Effector memory CD8-positive, alpha-beta T cell (primary cell): ENCODE measurements at regions not wholly inside any gene's neighbourhood (a gene's known extent, or its start where the extent isn't known, plus 50 kb on each side); places are given as distances from the start of the nearest gene placed in this dataset.
"Not testable (repeated sequence)": the region's sequence is repeated elsewhere in the genome, so short reads cannot be mapped to it uniquely, and the experiment has no call there.

Source experiments
- ATAC-seq: fragments of 150-1000 bp; cut with Tn5 transposase; replicated peaks from 2 replicates; pipeline ENCODE4 v1.10.0; 2021; ENCODE audit warnings: mild to moderate bottlenecking, moderate library complexity
- DNase-seq, 3 experiments: peaks; one replicate each; pipeline ENCODE4 v3.0.0; 2021
- H3K27ac Mint-ChIP-seq, 2 donors: one replicate each; pipeline ENCODE4 v1.8.0; 2022; ENCODE audit warnings: mild to moderate bottlenecking in 2 of 2, mixed read lengths in 2 of 2, moderate library complexity in 2 of 2
- H3K27me3 Mint-ChIP-seq, 2 donors: one replicate each; pipeline ENCODE4 v1.8.0; 2022; ENCODE audit warnings: mixed read lengths in 2 of 2
- H3K36me3 Mint-ChIP-seq: one replicate; pipeline ENCODE4 v1.8.0; 2022; ENCODE audit warnings: mild to moderate bottlenecking, moderate library complexity, mixed read lengths; ENCODE audit not compliant: insufficient read depth
- H3K4me1 Mint-ChIP-seq, 2 donors: one replicate each; pipeline ENCODE4 v1.8.0; 2022; ENCODE audit warnings: low read depth in 2 of 2, mixed read lengths in 2 of 2
- H3K4me3 Mint-ChIP-seq, 2 donors: one replicate each; pipeline ENCODE4 v1.8.0; 2022; ENCODE audit warnings: mild to moderate bottlenecking in 2 of 2, mixed read lengths in 2 of 2, moderate library complexity in 2 of 2
- H3K9me3 Mint-ChIP-seq, 2 donors: one replicate each; pipeline ENCODE4 v1.8.0; 2022; ENCODE audit warnings: mixed read lengths in 2 of 2

DNA sequence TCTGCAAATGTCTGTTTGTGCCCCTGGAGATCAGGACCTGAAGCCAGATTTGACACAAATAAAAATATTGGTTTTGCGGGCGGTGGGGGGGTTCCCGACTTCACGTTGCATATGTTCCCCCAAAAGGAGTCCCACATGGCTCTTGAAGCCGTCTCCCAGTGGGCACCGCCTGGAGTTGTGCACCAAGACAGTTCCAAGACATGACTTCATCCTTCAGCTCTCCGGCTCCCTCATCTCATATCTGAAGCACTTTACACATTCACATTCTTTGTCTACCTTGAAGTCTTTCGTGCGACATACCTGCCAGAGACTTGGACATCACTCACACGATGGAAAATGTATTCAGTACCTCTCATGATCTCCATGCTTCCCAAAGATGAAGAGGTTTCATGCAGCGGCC is 362.8 kb upstream of the FOXK1 start:
- ATAC-seq (no peak), DNase-seq (no peak)
- Mint-ChIP-seq H3K27ac (no peak overlapping the region), H3K27me3 (no peaks in the 10 kb centered on the region), H3K36me3 (no peaks in the 10 kb centered on the region), H3K4me3 (no peak overlapping the region), H3K4me1 (no peaks in the 10 kb centered on the region), H3K9me3 (peaks cover 0 to 6% of the 10 kb centered on the region in 2 donors)

DNA sequence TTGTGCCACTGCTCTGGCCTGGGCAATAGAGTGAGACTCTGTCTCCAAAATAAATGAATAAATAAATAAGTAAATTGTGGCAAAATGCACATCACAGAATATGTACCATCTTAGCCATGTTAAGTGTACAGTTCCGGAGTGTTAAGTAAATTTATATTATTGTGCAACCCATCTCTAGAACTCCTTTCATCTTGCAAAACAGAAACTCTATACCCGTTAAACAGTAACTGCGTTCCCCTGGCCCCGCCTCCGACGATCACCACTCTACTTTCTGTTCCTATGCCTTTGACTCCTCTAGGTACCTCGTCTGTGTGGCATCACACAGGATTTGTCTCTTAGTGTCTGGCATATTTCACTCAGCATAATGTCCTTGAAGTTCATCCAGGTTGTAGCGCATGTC is 356.4 kb upstream of the FOXK1 start:
- H3K4me3 Mint-ChIP-seq, result no peak overlapping the region
- no peaks in the 10 kb centered on the region for H3K4me1 Mint-ChIP-seq
- H3K27ac Mint-ChIP-seq, result no peak overlapping the region
- H3K36me3 Mint-ChIP-seq, result peaks cover 5% of the 10 kb centered on the region
- no peaks in the 10 kb centered on the region for H3K9me3 Mint-ChIP-seq
- H3K27me3 Mint-ChIP-seq, result peaks cover 0 to 7% of the 10 kb centered on the region in 2 donors
- no peak for DNase-seq
- ATAC-seq, result no peak

DNA sequence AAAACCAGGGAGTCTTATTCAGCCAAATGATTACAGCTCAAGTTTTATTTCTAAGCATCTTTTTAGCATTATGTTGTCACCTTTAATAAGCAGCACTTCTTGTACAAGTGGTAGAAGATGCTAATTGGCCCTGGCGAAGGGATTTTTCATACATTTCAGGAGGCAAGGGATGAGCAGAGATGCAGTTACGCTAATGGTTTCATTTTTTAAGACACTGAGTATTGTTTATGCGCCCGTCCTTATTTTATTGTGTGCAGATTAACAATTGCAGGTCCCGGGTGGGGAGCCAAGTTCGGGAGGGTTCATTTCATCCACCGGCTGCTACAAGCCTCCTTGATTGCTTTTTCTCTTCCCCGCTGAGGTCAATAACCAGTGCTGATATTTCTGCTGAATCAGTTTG is 350.4 kb upstream of the FOXK1 start:
- H3K4me3 Mint-ChIP-seq, result no peak overlapping the region
- H3K9me3 Mint-ChIP-seq, result no peaks in the 10 kb centered on the region
- DNase-seq (no peak), ATAC-seq (no peak)
- H3K27ac Mint-ChIP-seq, result no peak overlapping the region
- H3K36me3 Mint-ChIP-seq, result peaks cover 5% of the 10 kb centered on the region
- H3K4me1 Mint-ChIP-seq, result no peaks in the 10 kb centered on the region
- H3K27me3 Mint-ChIP-seq, result peaks cover 0 to 15% of the 10 kb centered on the region in 2 donors

DNA sequence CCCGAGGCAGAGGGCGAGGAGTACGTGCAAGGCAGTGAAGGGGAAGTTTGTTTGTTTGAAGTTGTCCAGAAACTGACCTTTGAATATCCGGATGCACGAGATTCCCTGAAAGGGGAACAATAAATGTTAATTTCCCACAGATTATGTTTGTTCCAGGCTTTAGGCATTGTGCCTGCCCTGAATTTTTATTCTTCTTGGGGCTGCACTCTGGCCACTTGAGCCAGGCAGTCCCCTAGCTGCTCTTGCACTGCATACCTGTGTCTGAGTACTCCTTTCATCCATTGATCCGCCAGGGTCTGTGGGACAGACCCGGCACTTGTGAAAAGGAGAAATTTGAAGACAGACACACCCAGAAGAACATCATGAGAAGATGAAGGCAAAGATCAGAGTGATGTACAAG is 343.5 kb upstream of the FOXK1 start:
- ATAC-seq (no peak), DNase-seq (no peak)
- Mint-ChIP-seq H3K27ac (no peak overlapping the region), H3K9me3 (no peaks in the 10 kb centered on the region), H3K36me3 (no peaks in the 10 kb centered on the region), H3K27me3 (peaks cover 14 to 21% of the 10 kb centered on the region in 2 donors), H3K4me3 (no peak overlapping the region), H3K4me1 (no peaks in the 10 kb centered on the region)

DNA sequence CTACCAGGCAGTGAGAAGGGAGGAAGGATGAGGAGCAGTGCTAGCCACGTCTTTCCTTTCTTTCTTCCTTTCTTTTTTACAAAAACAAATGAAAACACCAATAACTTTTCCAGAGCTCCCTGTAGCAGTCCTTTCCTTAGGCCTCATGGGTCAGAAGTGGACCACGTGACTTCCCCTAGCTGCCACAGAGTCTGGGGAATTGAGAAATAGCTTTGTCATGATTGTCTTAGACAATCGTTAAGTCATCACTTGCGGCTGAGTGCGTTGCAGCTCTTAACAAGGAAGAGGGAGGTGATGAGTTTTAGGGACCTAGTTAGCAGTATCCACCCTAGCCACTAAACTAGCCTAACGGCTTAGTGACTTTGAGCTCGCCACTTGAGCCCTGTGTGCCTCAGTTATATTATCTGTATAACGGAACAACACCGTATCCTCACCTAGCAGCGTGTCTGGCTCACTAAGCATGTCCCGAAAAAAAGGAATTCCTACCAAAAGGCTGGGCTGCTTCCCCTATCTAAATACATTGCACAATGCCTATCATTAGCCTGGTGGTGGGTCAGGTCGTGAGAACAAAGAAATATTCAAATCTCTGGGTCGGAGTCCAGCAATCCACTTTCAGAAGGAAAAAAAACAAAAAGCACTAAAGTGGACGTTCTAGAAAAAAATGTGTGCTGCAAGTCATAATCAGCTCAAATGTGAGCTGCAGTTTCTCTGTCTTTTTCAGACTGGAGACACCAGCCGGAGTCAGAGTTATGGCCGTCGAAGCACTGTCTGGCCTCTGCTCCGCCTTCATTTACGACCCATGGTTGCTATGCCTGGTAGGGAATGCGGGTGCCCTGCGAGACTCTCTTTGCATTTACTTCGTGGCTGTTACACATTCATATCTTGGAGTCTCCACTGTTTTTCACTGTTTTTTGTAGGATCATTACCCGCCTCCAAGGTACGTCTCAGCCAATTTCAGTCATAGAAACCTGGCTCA is 338.5 kb upstream of the FOXK1 start:
- Mint-ChIP-seq H3K4me1 (no peaks in the 10 kb centered on the region), H3K27ac (no peak overlapping the region), H3K36me3 (no peaks in the 10 kb centered on the region), H3K4me3 (no peak overlapping the region), H3K9me3 (peaks cover 4 to 10% of the 10 kb centered on the region in 2 donors), H3K27me3 (peaks cover 0 to 2% of the 10 kb centered on the region in 2 donors)
- no peak for DNase-seq
- ATAC-seq, result no peak

DNA sequence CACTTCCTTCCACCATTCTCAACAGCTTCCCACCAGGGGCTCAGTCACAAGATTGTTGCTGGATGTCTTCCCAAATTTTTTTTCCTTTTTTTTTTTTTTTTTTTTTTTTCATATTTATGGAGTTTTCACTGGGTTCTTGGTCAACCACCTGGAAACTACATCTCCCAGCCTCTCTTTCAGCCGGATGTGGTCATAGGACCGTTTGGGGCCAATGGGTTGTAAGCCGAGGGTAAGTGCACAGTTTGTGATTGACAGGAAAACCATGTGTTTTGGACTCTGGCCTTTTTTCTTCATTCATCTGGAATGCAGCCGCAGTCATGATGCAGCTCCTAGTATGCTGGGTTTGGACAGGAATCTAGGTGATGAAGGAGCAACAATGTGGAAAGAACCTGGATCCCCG is 337.1 kb upstream of the FOXK1 start:
- no peak for ATAC-seq
- H3K36me3 Mint-ChIP-seq, result no peaks in the 10 kb centered on the region

DNA sequence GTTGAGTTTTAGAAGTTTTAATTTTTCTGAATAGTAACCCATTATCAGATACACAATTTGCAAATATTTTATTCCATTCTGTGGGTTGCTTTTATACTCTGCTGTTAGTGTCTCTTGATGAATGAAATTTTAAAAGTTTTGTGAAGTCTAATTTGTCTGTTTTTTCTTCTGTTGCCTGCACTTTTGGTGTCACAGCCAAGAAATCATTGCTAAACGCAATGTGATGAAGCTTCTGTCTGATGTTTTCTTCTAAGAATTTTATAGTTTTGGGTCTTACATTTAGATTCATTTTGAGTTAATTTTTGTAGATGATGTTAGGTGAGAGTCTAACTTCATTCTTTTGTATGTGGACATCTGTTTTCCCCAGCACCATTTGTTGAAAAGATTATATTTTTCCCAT is 330.0 kb upstream of the FOXK1 start:
- Mint-ChIP-seq H3K36me3 (no peaks in the 10 kb centered on the region), H3K27me3 (peaks cover 0 to 19% of the 10 kb centered on the region in 2 donors), H3K4me1 (no peaks in the 10 kb centered on the region), H3K4me3 (no peak overlapping the region), H3K9me3 (no peaks in the 10 kb centered on the region), H3K27ac (no peak overlapping the region)
- ATAC-seq (no peak), DNase-seq (no peak)

More for the DNA sequence above, 337.1 kb upstream of the FOXK1 start:
- Mint-ChIP-seq H3K4me3 (no peak overlapping the region), H3K4me1 (no peaks in the 10 kb centered on the region), H3K27ac (no peak overlapping the region), H3K9me3 (peaks cover 4 to 10% of the 10 kb centered on the region in 2 donors), H3K27me3 (peaks cover 0 to 9% of the 10 kb centered on the region in 2 donors)
- no peak for DNase-seq

GRCh38 chr7:4361774-4362173 is 320.3 kb upstream of the FOXK1 start:
- H3K4me3 Mint-ChIP-seq, result no peak overlapping the region
- no peaks in the 10 kb centered on the region for H3K9me3 Mint-ChIP-seq
- H3K4me1 Mint-ChIP-seq, result no peaks in the 10 kb centered on the region
- ATAC-seq (no peak), DNase-seq (no peak)
- no peak overlapping the region for H3K27ac Mint-ChIP-seq
- H3K36me3 Mint-ChIP-seq, result no peaks in the 10 kb centered on the region
- peaks cover 0 to 24% of the 10 kb centered on the region in 2 donors for H3K27me3 Mint-ChIP-seq

- ATAC-seq (no peak), DNase-seq (no peak)
- Mint-ChIP-seq H3K27me3 (peaks cover 0 to 12% of the 10 kb centered on the region in 2 donors), H3K4me1 (no peaks in the 10 kb centered on the region), H3K4me3 (no peak overlapping the region), H3K9me3 (no peaks in the 10 kb centered on the region), H3K36me3 (no peaks in the 10 kb centered on the region), H3K27ac (no peak overlapping the region)
Observed at GRCh38 chr7:4383584-4383983, 298.5 kb upstream of the FOXK1 start.

- no peak for ATAC-seq
- H3K27me3 Mint-ChIP-seq, result peaks cover 0 to 12% of the 10 kb centered on the region in 2 donors
- H3K36me3 Mint-ChIP-seq, result no peaks in the 10 kb centered on the region
- H3K9me3 Mint-ChIP-seq, result peaks cover 0 to 2% of the 10 kb centered on the region in 2 donors
- H3K4me1 Mint-ChIP-seq, result no peaks in the 10 kb centered on the region
- no peak overlapping the region for H3K27ac Mint-ChIP-seq
- no peak overlapping the region for H3K4me3 Mint-ChIP-seq
- DNase-seq, result no peak
Observed at GRCh38 chr7:4386190-4386589, 295.9 kb upstream of the FOXK1 start.

- H3K27me3 Mint-ChIP-seq, H3K36me3 Mint-ChIP-seq, H3K9me3 Mint-ChIP-seq, H3K4me3 Mint-ChIP-seq, DNase-seq, ATAC-seq, H3K4me1 Mint-ChIP-seq, H3K27ac Mint-ChIP-seq: not testable (repeated sequence)
Observed at GRCh38 chr7:4391103-4391502, 291.0 kb upstream of the FOXK1 start.

DNA sequence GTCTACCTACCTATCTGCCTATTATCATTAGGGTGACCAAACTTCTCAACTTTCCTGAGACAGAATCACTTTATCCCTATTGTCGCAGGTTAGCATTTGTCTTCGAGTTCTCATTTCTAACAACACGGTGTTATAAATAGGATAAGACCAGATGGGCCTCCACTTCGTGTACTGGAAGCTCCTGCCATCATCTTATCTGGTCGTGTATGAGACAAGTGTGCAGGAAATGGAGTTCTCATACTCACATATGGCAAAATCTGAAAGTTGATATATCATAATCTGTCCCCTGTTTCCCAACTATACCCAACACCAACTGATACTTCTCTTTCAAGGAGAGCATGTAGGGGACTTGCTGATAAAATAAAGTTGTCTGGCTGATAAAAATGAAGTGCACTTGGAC is 287.4 kb upstream of the FOXK1 start:
- Mint-ChIP-seq H3K27me3 (peaks cover 5 to 11% of the 10 kb centered on the region in 2 donors), H3K4me3 (no peak overlapping the region), H3K36me3 (no peaks in the 10 kb centered on the region), H3K4me1 (no peaks in the 10 kb centered on the region), H3K9me3 (peaks cover 0 to 2% of the 10 kb centered on the region in 2 donors), H3K27ac (no peak overlapping the region)
- DNase-seq (no peak), ATAC-seq (no peak)

DNA sequence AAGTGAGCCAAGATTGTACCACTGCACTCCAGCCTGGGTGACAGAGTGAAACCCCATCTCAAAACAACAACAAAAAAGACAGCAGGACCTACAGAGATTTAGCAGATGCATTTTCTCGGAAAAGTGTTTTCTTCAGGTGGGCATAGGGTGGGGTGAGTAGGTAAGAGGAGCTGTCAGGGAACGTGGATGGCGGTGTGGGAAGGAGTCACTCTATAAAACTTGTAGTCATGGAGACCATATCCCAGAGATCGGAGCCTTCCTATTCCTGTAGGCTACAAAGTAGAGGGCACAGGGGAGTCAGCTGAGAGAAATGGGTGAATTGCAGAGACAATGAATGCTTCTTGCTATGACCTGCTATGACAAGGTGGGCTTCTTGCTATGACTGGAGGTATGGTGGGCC is 283.0 kb upstream of the FOXK1 start:
- Mint-ChIP-seq H3K27ac (no peak overlapping the region), H3K27me3 (peaks cover 5 to 13% of the 10 kb centered on the region in 2 donors), H3K9me3 (peaks cover under 1 to 1% of the 10 kb centered on the region in 2 donors), H3K4me3 (no peak overlapping the region), H3K36me3 (no peaks in the 10 kb centered on the region), H3K4me1 (no peaks in the 10 kb centered on the region)
- ATAC-seq, result no peak
- DNase-seq, result no peak

GRCh38 chr7:4399596-4399995 is 282.5 kb upstream of the FOXK1 start:
- no peak for DNase-seq
- no peak for ATAC-seq
- peaks cover 4 to 5% of the 10 kb centered on the region in 2 donors for H3K9me3 Mint-ChIP-seq
- H3K36me3 Mint-ChIP-seq, result peaks cover 1% of the 10 kb centered on the region
- H3K27ac Mint-ChIP-seq, result no peak overlapping the region
- no peaks in the 10 kb centered on the region for H3K4me1 Mint-ChIP-seq
- no peak overlapping the region for H3K4me3 Mint-ChIP-seq
- peaks cover 9 to 18% of the 10 kb centered on the region in 2 donors for H3K27me3 Mint-ChIP-seq
